ENCODE measurements at regions not wholly inside any gene's neighbourhood (a gene's known extent, or its start where the extent isn't known, plus 50 kb on each side); places are given as distances from the start of the nearest gene placed in this dataset.

GRCh38 chr4:31081366-31081765 lies 361.2 kb downstream of the PCDH7 start:
- no peak overlapping the region for H3K4me2 ChIP-seq
- H3K4me1 ChIP-seq = no peaks in the 10 kb centered on the region
- H3F3A ChIP-seq (ENCODE audit: low read depth) = no peaks in the 10 kb centered on the region
- TF ChIP-seq EZH2phosphoT487 (IDR thresholded peaks at IDR 0.05) = no peak
- TF ChIP-seq CTCF (IDR thresholded peaks at IDR 0.05) = no peak
- no peak for TF ChIP-seq EZH2 (IDR thresholded peaks at IDR 0.05)
- no peaks in the 10 kb centered on the region for H3K9me3 ChIP-seq (ENCODE audit: low read depth)
- H2AFZ ChIP-seq (replicated peaks) = no peak overlapping the region
- DNase-seq (ENCODE audit: low spot score) = no peak
- no peak overlapping the region for H3K27ac ChIP-seq
- H3K4me3 ChIP-seq = no peak overlapping the region
- Mint-ChIP-seq H3K4me3 (no peak overlapping the region), H3K36me3 (no peaks in the 10 kb centered on the region), H3K4me1 (peaks cover 11% of the 10 kb centered on the region), H3K27ac (no peak overlapping the region), H3K27me3 (ENCODE audit: insufficient read depth, low read depth) (no peaks in the 10 kb centered on the region), H3K9me3 (peaks cover 2% of the 10 kb centered on the region)
- H3K36me3 ChIP-seq = no peaks in the 10 kb centered on the region
- H3K9ac ChIP-seq = no peak overlapping the region
- no peaks in the 10 kb centered on the region for H3K27me3 ChIP-seq
- H4K20me1 ChIP-seq (ENCODE audit: low read depth) = no peaks in the 10 kb centered on the region
- no peaks in the 10 kb centered on the region for H3K79me2 ChIP-seq (ENCODE audit: low read depth)

DNA sequence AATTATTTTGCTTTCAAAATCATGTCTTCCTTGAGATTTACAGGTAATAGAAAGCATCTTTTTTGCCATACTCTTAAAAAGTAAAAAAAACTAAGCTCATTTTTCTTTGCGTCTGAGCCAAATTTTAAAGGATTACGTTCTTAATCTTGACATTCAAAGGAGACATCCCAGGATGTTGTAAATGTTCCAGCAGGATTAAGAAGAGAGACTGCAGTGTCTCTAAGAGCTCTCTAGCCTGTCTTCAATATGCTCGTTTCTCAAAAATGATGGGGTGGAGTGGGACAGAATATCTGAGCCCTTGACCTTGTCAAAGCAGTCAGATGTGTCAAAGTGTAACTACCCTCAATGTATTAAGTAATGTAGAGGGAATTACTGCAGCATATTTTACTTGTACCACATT lies 363.3 kb downstream of the PCDH7 start:
- H3K9me3 Mint-ChIP-seq = peaks cover 2% of the 10 kb centered on the region
- no peaks in the 10 kb centered on the region for H3K9me3 ChIP-seq (ENCODE audit: low read depth)
- DNase-seq (ENCODE audit: low spot score) = no peak
- no peak overlapping the region for H3K9ac ChIP-seq
- TF ChIP-seq CTCF (IDR thresholded peaks at IDR 0.05) (no peak), EZH2phosphoT487 (IDR thresholded peaks at IDR 0.05) (no peak), EZH2 (IDR thresholded peaks at IDR 0.05) (no peak)
- H3K27me3 ChIP-seq = no peaks in the 10 kb centered on the region
- no peaks in the 10 kb centered on the region for H3K36me3 ChIP-seq
- no peak overlapping the region for H3K4me2 ChIP-seq
- no peaks in the 10 kb centered on the region for H3F3A ChIP-seq (ENCODE audit: low read depth)
- H3K27ac Mint-ChIP-seq = no peak overlapping the region
- H3K4me1 Mint-ChIP-seq = peaks cover 13% of the 10 kb centered on the region
- H4K20me1 ChIP-seq (ENCODE audit: low read depth) = no peaks in the 10 kb centered on the region
- H3K36me3 Mint-ChIP-seq = no peaks in the 10 kb centered on the region
- H3K27ac ChIP-seq = no peak overlapping the region
- H3K27me3 Mint-ChIP-seq (ENCODE audit: insufficient read depth, low read depth) = no peaks in the 10 kb centered on the region
- no peak overlapping the region for H3K4me3 ChIP-seq
- no peak overlapping the region for H2AFZ ChIP-seq (replicated peaks)
- no peak overlapping the region for H3K4me3 Mint-ChIP-seq
- no peaks in the 10 kb centered on the region for H3K79me2 ChIP-seq (ENCODE audit: low read depth)
- H3K4me1 ChIP-seq = no peaks in the 10 kb centered on the region

DNA sequence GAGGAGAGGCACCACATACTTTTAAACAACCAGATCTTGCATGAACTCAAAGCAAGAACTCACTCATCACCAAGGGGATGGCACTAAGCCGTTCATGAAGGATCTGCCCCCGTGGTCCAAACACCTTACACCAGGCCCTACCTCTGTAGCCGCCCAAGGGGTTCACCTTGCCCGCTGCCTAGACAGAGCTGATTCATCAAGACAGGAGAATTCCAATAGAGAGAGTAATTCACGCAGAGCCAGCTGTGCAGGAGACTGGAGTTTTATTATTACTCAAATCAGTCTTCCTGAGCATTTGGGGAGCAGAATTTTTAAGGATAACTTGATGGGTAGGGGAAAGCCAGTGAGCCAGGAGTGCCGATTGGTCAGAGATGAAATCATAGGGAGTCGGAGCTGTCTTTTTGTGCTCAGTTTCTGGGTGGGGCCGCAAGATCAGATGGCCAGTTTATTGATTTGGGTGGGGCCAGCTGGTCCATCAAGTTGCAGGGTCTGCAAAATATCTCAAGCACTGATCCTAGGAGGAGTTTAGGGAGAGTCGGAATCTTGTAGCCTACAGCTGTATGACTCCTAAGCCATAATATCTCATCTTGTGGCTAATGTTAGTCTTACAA lies 364.7 kb downstream of the PCDH7 start:
- Histone ChIP-seq H3K9me3 (ENCODE audit: low read depth) (no peaks in the 10 kb centered on the region), H3K27me3 (no peaks in the 10 kb centered on the region), H4K20me1 (ENCODE audit: low read depth) (no peaks in the 10 kb centered on the region), H3K4me2 (no peak overlapping the region), H3K9ac (no peak overlapping the region), H3K4me1 (no peaks in the 10 kb centered on the region), H3F3A (ENCODE audit: low read depth) (no peaks in the 10 kb centered on the region), H3K36me3 (no peaks in the 10 kb centered on the region), H3K79me2 (ENCODE audit: low read depth) (no peaks in the 10 kb centered on the region), H2AFZ (replicated peaks) (no peak overlapping the region), H3K4me3 (no peak overlapping the region), H3K27ac (no peak overlapping the region)
- H3K36me3 Mint-ChIP-seq = no peaks in the 10 kb centered on the region
- H3K27ac Mint-ChIP-seq = no peak overlapping the region
- no peaks in the 10 kb centered on the region for H3K27me3 Mint-ChIP-seq (ENCODE audit: insufficient read depth, low read depth)
- TF ChIP-seq EZH2phosphoT487 (IDR thresholded peaks at IDR 0.05) = no peak
- H3K4me3 Mint-ChIP-seq = no peak overlapping the region
- peaks cover 2% of the 10 kb centered on the region for H3K9me3 Mint-ChIP-seq
- DNase-seq (ENCODE audit: low spot score) = no peak
- H3K4me1 Mint-ChIP-seq = peaks cover 13% of the 10 kb centered on the region

GRCh38 chr4:31085689-31086088 lies 365.5 kb downstream of the PCDH7 start:
- H3F3A ChIP-seq (ENCODE audit: low read depth) = no peaks in the 10 kb centered on the region
- no peak for DNase-seq (ENCODE audit: low spot score)
- Mint-ChIP-seq H3K4me1 (peaks cover 13% of the 10 kb centered on the region), H3K9me3 (peaks cover 2% of the 10 kb centered on the region), H3K4me3 (no peak overlapping the region), H3K27ac (no peak overlapping the region), H3K27me3 (ENCODE audit: insufficient read depth, low read depth) (no peaks in the 10 kb centered on the region), H3K36me3 (no peaks in the 10 kb centered on the region)
- H4K20me1 ChIP-seq (ENCODE audit: low read depth) = no peaks in the 10 kb centered on the region
- peak overlapping the region; percentile 19 for H2AFZ ChIP-seq (replicated peaks)
- TF ChIP-seq EZH2 (IDR thresholded peaks at IDR 0.05) = no peak
- TF ChIP-seq EZH2phosphoT487 (IDR thresholded peaks at IDR 0.05) = no peak
- no peak for TF ChIP-seq CTCF (IDR thresholded peaks at IDR 0.05)
- H3K4me3 ChIP-seq = no peak overlapping the region
- H3K4me1 ChIP-seq = no peaks in the 10 kb centered on the region
- H3K27ac ChIP-seq = no peak overlapping the region
- H3K9me3 ChIP-seq (ENCODE audit: low read depth) = no peaks in the 10 kb centered on the region
- no peak overlapping the region for H3K4me2 ChIP-seq
- no peaks in the 10 kb centered on the region for H3K36me3 ChIP-seq
- no peaks in the 10 kb centered on the region for H3K79me2 ChIP-seq (ENCODE audit: low read depth)
- H3K27me3 ChIP-seq = no peaks in the 10 kb centered on the region
- no peak overlapping the region for H3K9ac ChIP-seq

All from neural progenitor cell (in vitro differentiated cells).